DMS 273 treated with DMSO at 0.1 percent for 48 hours (cell line): ENCODE measurements at regions not wholly inside any gene's neighbourhood (a gene's known extent, or its start where the extent isn't known, plus 50 kb on each side); places are given as distances from the start of the nearest gene placed in this dataset.
"Not testable (repeated sequence)": the region's sequence is repeated elsewhere in the genome, so short reads cannot be mapped to it uniquely, and the experiment has no call there.

Source experiments
- DNase-seq: peaks from one replicate; lab custom pipeline; 2025; lab: John Stamatoyannopoulos, UW

GRCh38 chr12:127043731-127044130 is 1223.2 kb upstream of the TMEM132C start:
- no peak for DNase-seq

- DNase-seq = no peak
Observed at GRCh38 chr12:127044836-127045235, 1222.1 kb upstream of the TMEM132C start.

- DNase-seq = no peak
Observed at GRCh38 chr12:127046467-127046866, 1220.5 kb upstream of the TMEM132C start.

GRCh38 chr12:127048057-127048456 is 1218.9 kb upstream of the TMEM132C start:
- DNase-seq = no peak

- not testable (repeated sequence) for DNase-seq
Observed at GRCh38 chr12:127048525-127048924, 1218.4 kb upstream of the TMEM132C start.

- DNase-seq = no peak
Observed at GRCh38 chr12:127051139-127051538, 1215.8 kb upstream of the TMEM132C start.

GRCh38 chr12:127052511-127053232 is 1214.3 kb upstream of the TMEM132C start:
- DNase-seq = no peak

- DNase-seq = no peak
Observed at GRCh38 chr12:127054531-127054930, 1212.4 kb upstream of the TMEM132C start.

GRCh38 chr12:127060310-127060847 is 1206.6 kb upstream of the TMEM132C start:
- no peak for DNase-seq

- no peak for DNase-seq
Observed at GRCh38 chr12:127060933-127061332, 1206.0 kb upstream of the TMEM132C start.

GRCh38 chr12:127063339-127064072 is 1203.5 kb upstream of the TMEM132C start:
- DNase-seq = no peak

- DNase-seq = no peak
Observed at GRCh38 chr12:127064207-127064606, 1202.8 kb upstream of the TMEM132C start.

GRCh38 chr12:127065595-127065994 is 1201.4 kb upstream of the TMEM132C start:
- no peak for DNase-seq

GRCh38 chr12:127070515-127071157 is 1196.3 kb upstream of the TMEM132C start:
- DNase-seq = no peak

GRCh38 chr12:127074161-127074560 is 1192.8 kb upstream of the TMEM132C start:
- DNase-seq = no peak

- DNase-seq = no peak
Observed at GRCh38 chr12:127075981-127076380, 1191.0 kb upstream of the TMEM132C start.

- no peak for DNase-seq
Observed at GRCh38 chr12:127077262-127078045, 1189.5 kb upstream of the TMEM132C start.

GRCh38 chr12:127078577-127079350 is 1188.2 kb upstream of the TMEM132C start:
- no peak for DNase-seq

GRCh38 chr12:127079636-127080035 is 1187.3 kb upstream of the TMEM132C start:
- no peak for DNase-seq

GRCh38 chr12:127081058-127081457 is 1185.9 kb upstream of the TMEM132C start:
- DNase-seq = no peak
